Upper lobe of left lung (tissue), 4 donors: ENCODE measurements at regions not wholly inside any gene's neighbourhood (a gene's known extent, or its start where the extent isn't known, plus 50 kb on each side); places are given as distances from the start of the nearest gene placed in this dataset.

Source experiments
- EP300 ChIP-seq, 4 donors: sonication (generic); formaldehyde crosslinking; IDR thresholded peaks; one replicate each; pipeline ENCODE4 v1.5.1; 2017; ENCODE audit warnings: antibody characterized with exemption in 4 of 4, control low read depth in 2 of 4
- POLR2A ChIP-seq, 4 donors: fragments of 450-650 bp; IDR thresholded peaks; one replicate each; pipeline ENCODE4 v1.5.1; 2016 to 2017; ENCODE audit warnings: antibody characterized with exemption in 4 of 4, mild to moderate bottlenecking in 2 of 4
- POLR2AphosphoS5 ChIP-seq, 2 donors: sonication (generic); formaldehyde crosslinking; IDR thresholded peaks; one replicate each; pipeline ENCODE4 v1.5.1; 2017; ENCODE audit warnings: antibody characterized with exemption in 2 of 2
- TF ChIP-seq, protein P1 (sequence below), 6 experiments: fragments of 450-650 bp in 4 of 6; fragments of 200-600 bp in 2 of 6; sonication (generic) in 2 of 6; IDR thresholded peaks; one replicate each; pipeline ENCODE4 v1.5.1; 2016 to 2019; ENCODE audit warnings: antibody characterized with exemption in 6 of 6

- TF ChIP-seq, protein P1, sequence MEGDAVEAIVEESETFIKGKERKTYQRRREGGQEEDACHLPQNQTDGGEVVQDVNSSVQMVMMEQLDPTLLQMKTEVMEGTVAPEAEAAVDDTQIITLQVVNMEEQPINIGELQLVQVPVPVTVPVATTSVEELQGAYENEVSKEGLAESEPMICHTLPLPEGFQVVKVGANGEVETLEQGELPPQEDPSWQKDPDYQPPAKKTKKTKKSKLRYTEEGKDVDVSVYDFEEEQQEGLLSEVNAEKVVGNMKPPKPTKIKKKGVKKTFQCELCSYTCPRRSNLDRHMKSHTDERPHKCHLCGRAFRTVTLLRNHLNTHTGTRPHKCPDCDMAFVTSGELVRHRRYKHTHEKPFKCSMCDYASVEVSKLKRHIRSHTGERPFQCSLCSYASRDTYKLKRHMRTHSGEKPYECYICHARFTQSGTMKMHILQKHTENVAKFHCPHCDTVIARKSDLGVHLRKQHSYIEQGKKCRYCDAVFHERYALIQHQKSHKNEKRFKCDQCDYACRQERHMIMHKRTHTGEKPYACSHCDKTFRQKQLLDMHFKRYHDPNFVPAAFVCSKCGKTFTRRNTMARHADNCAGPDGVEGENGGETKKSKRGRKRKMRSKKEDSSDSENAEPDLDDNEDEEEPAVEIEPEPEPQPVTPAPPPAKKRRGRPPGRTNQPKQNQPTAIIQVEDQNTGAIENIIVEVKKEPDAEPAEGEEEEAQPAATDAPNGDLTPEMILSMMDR (IDR thresholded peaks at IDR 0.05): no peak
- no peak for TF ChIP-seq POLR2A (IDR thresholded peaks at IDR 0.05)
- no peak for TF ChIP-seq EP300 (IDR thresholded peaks at IDR 0.05)
- TF ChIP-seq POLR2AphosphoS5 (IDR thresholded peaks at IDR 0.05): no peak
Measured at GRCh38 chr2:15028406-15028805, 395.9 kb downstream of the LRATD1 start.
